ENCODE measurements at regions not wholly inside any gene's neighbourhood (a gene's known extent, or its start where the extent isn't known, plus 50 kb on each side); places are given as distances from the start of the nearest gene placed in this dataset.

- Histone ChIP-seq H3K9ac (ENCODE audit: low read length in 3 of 3) (no peak overlapping the region), H3K9me3 (ENCODE audit: control insufficient read depth in 2 of 3, insufficient read depth in 1 of 3, low read length in 3 of 3) (no peaks in the 10 kb centered on the region), H3K27me3 (ENCODE audit: control insufficient read depth, insufficient read depth, low read length) (no peaks in the 10 kb centered on the region), H3K4me3 (ENCODE audit: low read length in 3 of 3) (no peak overlapping the region), H3K27ac (ENCODE audit: low read depth in 2 of 2, low read length in 2 of 2) (no peak overlapping the region), H3K4me1 (ENCODE audit: control insufficient read depth in 2 of 3, insufficient read depth in 2 of 3, low read depth in 1 of 3, low read length in 3 of 3) (no peaks in the 10 kb centered on the region), H3K36me3 (ENCODE audit: control insufficient read depth in 2 of 3, insufficient read depth in 3 of 3, low read length in 3 of 3) (no peaks in the 10 kb centered on the region)
- DNase-seq (no peak), FAIRE-seq (no peak)
- intact Hi-C loops (cut with DNase I) = no loop called here
- TF ChIP-seq CTCF (IDR thresholded peaks at IDR 0.05; ENCODE audit: borderline replicate concordance, extremely low read depth, insufficient read depth) = no peak
Measured at GRCh38 chr4:148922497-148922896, 480.3 kb upstream of the NR3C2 start.

GRCh38 chr4:148914734-148915133 is 472.5 kb upstream of the NR3C2 start:
- no peak for FAIRE-seq

GRCh38 chr4:148914301-148914700 is 472.1 kb upstream of the NR3C2 start:
- H3K27me3 ChIP-seq (ENCODE audit: control insufficient read depth, insufficient read depth, low read length) = no peaks in the 10 kb centered on the region
- TF ChIP-seq CTCF (IDR thresholded peaks at IDR 0.05; ENCODE audit: borderline replicate concordance, extremely low read depth, insufficient read depth) = no peak
- DNase-seq (no peak), FAIRE-seq (no peak)
- H3K27ac ChIP-seq (ENCODE audit: low read depth in 2 of 2, low read length in 2 of 2) = no peak overlapping the region
- no peaks in the 10 kb centered on the region for H3K9me3 ChIP-seq (ENCODE audit: control insufficient read depth in 2 of 3, insufficient read depth in 1 of 3, low read length in 3 of 3)
- no peak overlapping the region for H3K9ac ChIP-seq (ENCODE audit: low read length in 3 of 3)
- no peaks in the 10 kb centered on the region for H3K4me1 ChIP-seq (ENCODE audit: control insufficient read depth in 2 of 3, insufficient read depth in 2 of 3, low read depth in 1 of 3, low read length in 3 of 3)
- no peaks in the 10 kb centered on the region for H3K36me3 ChIP-seq (ENCODE audit: control insufficient read depth in 2 of 3, insufficient read depth in 3 of 3, low read length in 3 of 3)
- intact Hi-C loops (cut with DNase I) = no loop called here
- no peak overlapping the region for H3K4me3 ChIP-seq (ENCODE audit: low read length in 3 of 3)

More at GRCh38 chr4:148914734-148915133, 472.5 kb upstream of the NR3C2 start:
- H3K4me3 ChIP-seq (ENCODE audit: low read length in 3 of 3) = no peak overlapping the region
- intact Hi-C loops (cut with DNase I) = no loop called here
- no peak for TF ChIP-seq CTCF (IDR thresholded peaks at IDR 0.05; ENCODE audit: borderline replicate concordance, extremely low read depth, insufficient read depth)
- H3K36me3 ChIP-seq (ENCODE audit: control insufficient read depth in 2 of 3, insufficient read depth in 3 of 3, low read length in 3 of 3) = no peaks in the 10 kb centered on the region
- H3K27me3 ChIP-seq (ENCODE audit: control insufficient read depth, insufficient read depth, low read length) = no peaks in the 10 kb centered on the region
- no peak for DNase-seq
- H3K9me3 ChIP-seq (ENCODE audit: control insufficient read depth in 2 of 3, insufficient read depth in 1 of 3, low read length in 3 of 3) = no peaks in the 10 kb centered on the region
- no peak overlapping the region for H3K9ac ChIP-seq (ENCODE audit: low read length in 3 of 3)
- H3K4me1 ChIP-seq (ENCODE audit: control insufficient read depth in 2 of 3, insufficient read depth in 2 of 3, low read depth in 1 of 3, low read length in 3 of 3) = no peaks in the 10 kb centered on the region
- H3K27ac ChIP-seq (ENCODE audit: low read depth in 2 of 2, low read length in 2 of 2) = no peak overlapping the region

- intact Hi-C loops (cut with DNase I) = no loop called here
- DNase-seq (no peak), FAIRE-seq (no peak)
- no peaks in the 10 kb centered on the region for H3K36me3 ChIP-seq (ENCODE audit: control insufficient read depth in 2 of 3, insufficient read depth in 3 of 3, low read length in 3 of 3)
- H3K9me3 ChIP-seq (ENCODE audit: control insufficient read depth in 2 of 3, insufficient read depth in 1 of 3, low read length in 3 of 3) = no peaks in the 10 kb centered on the region
- H3K4me1 ChIP-seq (ENCODE audit: control insufficient read depth in 2 of 3, insufficient read depth in 2 of 3, low read depth in 1 of 3, low read length in 3 of 3) = no peaks in the 10 kb centered on the region
- no peak overlapping the region for H3K9ac ChIP-seq (ENCODE audit: low read length in 3 of 3)
- H3K4me3 ChIP-seq (ENCODE audit: low read length in 3 of 3) = no peak overlapping the region
- no peak overlapping the region for H3K27ac ChIP-seq (ENCODE audit: low read depth in 2 of 2, low read length in 2 of 2)
- TF ChIP-seq CTCF (IDR thresholded peaks at IDR 0.05; ENCODE audit: borderline replicate concordance, extremely low read depth, insufficient read depth) = no peak
- no peaks in the 10 kb centered on the region for H3K27me3 ChIP-seq (ENCODE audit: control insufficient read depth, insufficient read depth, low read length)
Measured at GRCh38 chr4:148903388-148903787, 461.2 kb upstream of the NR3C2 start.
